ENCODE measurements at regions not wholly inside any gene's neighbourhood (a gene's known extent, or its start where the extent isn't known, plus 50 kb on each side); places are given as distances from the start of the nearest gene placed in this dataset.

- Histone ChIP-seq H3K27me3 (ENCODE audit: insufficient read depth, low read length) (no peaks in the 10 kb centered on the region), H4K12ac (ENCODE audit: low read depth, low read length) (no peak overlapping the region), H3K14ac (ENCODE audit: low read length) (no peak overlapping the region), H3K18ac (ENCODE audit: low read length) (no peak overlapping the region), H2AK5ac (ENCODE audit: low read length) (no peak overlapping the region), H2AFZ (ENCODE audit: insufficient read depth, low read length, poor library complexity) (no peak overlapping the region), H3K4me2 (ENCODE audit: low read length) (no peak overlapping the region), H3K4me1 (ENCODE audit: control insufficient read depth in 1 of 2, insufficient read depth in 2 of 2, low read length in 2 of 2) (no peaks in the 10 kb centered on the region), H2BK12ac (ENCODE audit: low read length) (no peak overlapping the region), H3K4me3 (ENCODE audit: low read depth, low read length) (no peak overlapping the region), H3K79me2 (ENCODE audit: control insufficient read depth, insufficient read depth, low read length, poor library complexity) (no peaks in the 10 kb centered on the region), H3K9ac (ENCODE audit: low read length) (no peak overlapping the region), H3K36me3 (ENCODE audit: control insufficient read depth in 1 of 2, insufficient read depth in 2 of 2, low read length in 2 of 2) (no peaks in the 10 kb centered on the region), H2BK120ac (ENCODE audit: insufficient read depth, low read length, poor library complexity) (no peak overlapping the region), H4K91ac (ENCODE audit: low read depth, low read length) (no peak overlapping the region), H3K9me3 (ENCODE audit: insufficient read depth, low read depth, low read length) (no peaks in the 10 kb centered on the region), H2BK5ac (ENCODE audit: low read depth, low read length, poor library complexity) (no peak overlapping the region), H3K27ac (ENCODE audit: low read depth, low read length) (no peak overlapping the region), H3K79me1 (ENCODE audit: low read length) (no peaks in the 10 kb centered on the region), H4K8ac (ENCODE audit: low read depth, low read length) (no peak overlapping the region), H3K4ac (ENCODE audit: low read depth, low read length) (no peak overlapping the region), H3K23ac (ENCODE audit: low read length) (no peak overlapping the region)
- WGBS (ENCODE audit: extremely low coverage, insufficient coverage, insufficient read length) = no CpG with 5 or more reads among the region's 2 CpGs
- DNase-seq = no peak
These were observed 574.2 kb downstream of the CCDC85A start for GRCh38 chr2:56757884-56758545.

GRCh38 chr2:56763683-56764082 lies 579.9 kb downstream of the CCDC85A start:
- Histone ChIP-seq H4K91ac (ENCODE audit: low read depth, low read length) (no peak overlapping the region), H3K9ac (ENCODE audit: low read length) (no peak overlapping the region), H2AFZ (ENCODE audit: insufficient read depth, low read length, poor library complexity) (no peak overlapping the region), H4K8ac (ENCODE audit: low read depth, low read length) (no peak overlapping the region), H3K79me1 (ENCODE audit: low read length) (no peaks in the 10 kb centered on the region), H3K23ac (ENCODE audit: low read length) (no peak overlapping the region), H3K4me1 (ENCODE audit: control insufficient read depth in 1 of 2, insufficient read depth in 2 of 2, low read length in 2 of 2) (no peaks in the 10 kb centered on the region), H3K36me3 (ENCODE audit: control insufficient read depth in 1 of 2, insufficient read depth in 2 of 2, low read length in 2 of 2) (no peaks in the 10 kb centered on the region), H3K27me3 (ENCODE audit: insufficient read depth, low read length) (no peaks in the 10 kb centered on the region), H3K79me2 (ENCODE audit: control insufficient read depth, insufficient read depth, low read length, poor library complexity) (no peaks in the 10 kb centered on the region), H3K4ac (ENCODE audit: low read depth, low read length) (no peak overlapping the region), H2BK120ac (ENCODE audit: insufficient read depth, low read length, poor library complexity) (no peak overlapping the region), H3K14ac (ENCODE audit: low read length) (no peak overlapping the region), H2BK12ac (ENCODE audit: low read length) (no peak overlapping the region), H3K27ac (ENCODE audit: low read depth, low read length) (no peak overlapping the region), H3K4me3 (ENCODE audit: low read depth, low read length) (no peak overlapping the region), H2BK5ac (ENCODE audit: low read depth, low read length, poor library complexity) (no peak overlapping the region), H3K4me2 (ENCODE audit: low read length) (no peak overlapping the region), H2AK5ac (ENCODE audit: low read length) (no peak overlapping the region), H3K18ac (ENCODE audit: low read length) (no peak overlapping the region), H3K9me3 (ENCODE audit: insufficient read depth, low read depth, low read length) (no peaks in the 10 kb centered on the region), H4K12ac (ENCODE audit: low read depth, low read length) (no peak overlapping the region)
- no peak for DNase-seq
- WGBS (ENCODE audit: extremely low coverage, insufficient coverage, insufficient read length) = no CpG with 5 or more reads among the region's 2 CpGs

GRCh38 chr2:56768973-56769372 lies 585.2 kb downstream of the CCDC85A start:
- Histone ChIP-seq H3K4me1 (ENCODE audit: control insufficient read depth in 1 of 2, insufficient read depth in 2 of 2, low read length in 2 of 2) (no peaks in the 10 kb centered on the region), H3K27ac (ENCODE audit: low read depth, low read length) (no peak overlapping the region), H4K8ac (ENCODE audit: low read depth, low read length) (no peak overlapping the region), H3K4me2 (ENCODE audit: low read length) (no peak overlapping the region), H3K4ac (ENCODE audit: low read depth, low read length) (no peak overlapping the region), H3K9me3 (ENCODE audit: insufficient read depth, low read depth, low read length) (no peaks in the 10 kb centered on the region), H2BK5ac (ENCODE audit: low read depth, low read length, poor library complexity) (no peak overlapping the region), H2AK5ac (ENCODE audit: low read length) (no peak overlapping the region), H3K27me3 (ENCODE audit: insufficient read depth, low read length) (no peaks in the 10 kb centered on the region), H2BK120ac (ENCODE audit: insufficient read depth, low read length, poor library complexity) (no peak overlapping the region), H4K91ac (ENCODE audit: low read depth, low read length) (no peak overlapping the region), H3K79me2 (ENCODE audit: control insufficient read depth, insufficient read depth, low read length, poor library complexity) (no peaks in the 10 kb centered on the region), H3K9ac (ENCODE audit: low read length) (no peak overlapping the region), H3K4me3 (ENCODE audit: low read depth, low read length) (no peak overlapping the region), H3K18ac (ENCODE audit: low read length) (no peak overlapping the region), H2BK12ac (ENCODE audit: low read length) (no peak overlapping the region), H3K23ac (ENCODE audit: low read length) (no peak overlapping the region), H3K36me3 (ENCODE audit: control insufficient read depth in 1 of 2, insufficient read depth in 2 of 2, low read length in 2 of 2) (no peaks in the 10 kb centered on the region), H4K12ac (ENCODE audit: low read depth, low read length) (no peak overlapping the region), H3K79me1 (ENCODE audit: low read length) (no peaks in the 10 kb centered on the region), H3K14ac (ENCODE audit: low read length) (no peak overlapping the region), H2AFZ (ENCODE audit: insufficient read depth, low read length, poor library complexity) (no peak overlapping the region)
- DNase-seq = no peak

- no peaks in the 10 kb centered on the region for H3K79me1 ChIP-seq (ENCODE audit: low read length)
- H4K12ac ChIP-seq (ENCODE audit: low read depth, low read length) = no peak overlapping the region
- no peak overlapping the region for H3K18ac ChIP-seq (ENCODE audit: low read length)
- no CpG with 5 or more reads among the region's 2 CpGs for WGBS (ENCODE audit: extremely low coverage, insufficient coverage, insufficient read length)
- H3K4me2 ChIP-seq (ENCODE audit: low read length) = no peak overlapping the region
- H3K79me2 ChIP-seq (ENCODE audit: control insufficient read depth, insufficient read depth, low read length, poor library complexity) = no peaks in the 10 kb centered on the region
- H3K4me1 ChIP-seq (ENCODE audit: control insufficient read depth in 1 of 2, insufficient read depth in 2 of 2, low read length in 2 of 2) = no peaks in the 10 kb centered on the region
- no peak for DNase-seq
- no peak overlapping the region for H4K8ac ChIP-seq (ENCODE audit: low read depth, low read length)
- no peak overlapping the region for H4K91ac ChIP-seq (ENCODE audit: low read depth, low read length)
- H3K27me3 ChIP-seq (ENCODE audit: insufficient read depth, low read length) = no peaks in the 10 kb centered on the region
- no peaks in the 10 kb centered on the region for H3K9me3 ChIP-seq (ENCODE audit: insufficient read depth, low read depth, low read length)
- no peaks in the 10 kb centered on the region for H3K36me3 ChIP-seq (ENCODE audit: control insufficient read depth in 1 of 2, insufficient read depth in 2 of 2, low read length in 2 of 2)
- H2AFZ ChIP-seq (ENCODE audit: insufficient read depth, low read length, poor library complexity) = no peak overlapping the region
- H3K4me3 ChIP-seq (ENCODE audit: low read depth, low read length) = no peak overlapping the region
- no peak overlapping the region for H3K23ac ChIP-seq (ENCODE audit: low read length)
- H2AK5ac ChIP-seq (ENCODE audit: low read length) = no peak overlapping the region
- H3K14ac ChIP-seq (ENCODE audit: low read length) = no peak overlapping the region
- no peak overlapping the region for H2BK5ac ChIP-seq (ENCODE audit: low read depth, low read length, poor library complexity)
- no peak overlapping the region for H3K9ac ChIP-seq (ENCODE audit: low read length)
- no peak overlapping the region for H3K27ac ChIP-seq (ENCODE audit: low read depth, low read length)
- H2BK120ac ChIP-seq (ENCODE audit: insufficient read depth, low read length, poor library complexity) = no peak overlapping the region
- no peak overlapping the region for H3K4ac ChIP-seq (ENCODE audit: low read depth, low read length)
- no peak overlapping the region for H2BK12ac ChIP-seq (ENCODE audit: low read length)
These were observed 586.7 kb downstream of the CCDC85A start for GRCh38 chr2:56770490-56770889.
